CD14-positive monocyte (primary cell): ENCODE measurements at regions not wholly inside any gene's neighbourhood (a gene's known extent, or its start where the extent isn't known, plus 50 kb on each side); places are given as distances from the start of the nearest gene placed in this dataset.

Experiments used
- DNase-seq, 3 donors: peaks; one replicate each; pipeline ENCODE4 v3.0.0-alpha.2; 2011 to 2022
- H2AFZ ChIP-seq: 2 replicates; pipeline ENCODE4 v1.6.0; 2012; ENCODE audit warnings: mild to moderate bottlenecking, low read depth, low read length, inconsistent platforms; ENCODE audit not compliant: insufficient read depth, poor library complexity, severe bottlenecking
- H3K27ac ChIP-seq, 2 donors: 1 replicate in 1 of 2; 2 replicates in 1 of 2; pipeline ENCODE4 v1.5.1; 2012 to 2013; ENCODE audit warnings: low read length in 2 of 2, control low read depth in 1 of 2, inconsistent platforms in 1 of 2, low read depth in 1 of 2, mild to moderate bottlenecking in 1 of 2
- H3K27me3 ChIP-seq, 2 donors: one replicate each; pipeline versions ENCODE4 v1.6.0 to v1.6.1; 2011 to 2013; ENCODE audit warnings: low read length in 2 of 2; ENCODE audit not compliant: control insufficient read depth in 2 of 2, insufficient read depth in 2 of 2
- H3K36me3 ChIP-seq, 2 donors: replicated peaks in 1 of 2; 1 replicate in 1 of 2; 2 replicates in 1 of 2; pipeline versions ENCODE4 v1.5.1 to v1.6.1; 2012 to 2013; ENCODE audit warnings: low read length in 2 of 2, control low read depth in 1 of 2, inconsistent platforms in 1 of 2, mild to moderate bottlenecking in 1 of 2; ENCODE audit not compliant: insufficient read depth in 2 of 2, control insufficient read depth in 1 of 2
- H3K4me1 ChIP-seq, 2 donors: 1 replicate in 1 of 2; 2 replicates in 1 of 2; pipeline versions ENCODE4 v1.5.1 to v1.6.1; 2012 to 2013; ENCODE audit warnings: low read length in 2 of 2, control low read depth in 1 of 2, inconsistent platforms in 1 of 2, mild to moderate bottlenecking in 1 of 2, moderate library complexity in 1 of 2; ENCODE audit not compliant: insufficient read depth in 2 of 2, control insufficient read depth in 1 of 2
- H3K4me2 ChIP-seq: replicated peaks from 2 replicates; pipeline ENCODE3; 2012; ENCODE audit warnings: low read length, moderate library complexity, mild to moderate bottlenecking; ENCODE audit not compliant: poor library complexity, severe bottlenecking; ENCODE audit errors: extremely low read depth
- H3K4me3 ChIP-seq, 3 experiments: fragments of 200-600 bp in 1 of 3; sonication (generic) in 1 of 3; replicated peaks in 1 of 3; 1 replicate in 2 of 3; 2 replicates in 1 of 3; pipeline ENCODE4 v1.5.1; 2011 to 2013; ENCODE audit warnings: low read length in 3 of 3, mild to moderate bottlenecking in 3 of 3, control low read depth in 2 of 3, low read depth in 2 of 3, inconsistent platforms in 1 of 3, moderate library complexity in 1 of 3
- H3K79me2 ChIP-seq: 2 replicates; pipeline ENCODE4 v1.6.0; 2012; ENCODE audit warnings: mild to moderate bottlenecking, control low read depth, inconsistent platforms, low read length, moderate library complexity; ENCODE audit not compliant: insufficient read depth
- H3K9ac ChIP-seq: 2 replicates; pipeline ENCODE4 v1.6.0; 2017; ENCODE audit warnings: low read length, mild to moderate bottlenecking; ENCODE audit not compliant: insufficient read depth, poor library complexity, severe bottlenecking
- H3K9me3 ChIP-seq, 2 donors: replicated peaks in 1 of 2; 1 replicate in 1 of 2; 2 replicates in 1 of 2; pipeline versions ENCODE4 v1.5.1 to v1.6.1; 2012 to 2013; ENCODE audit warnings: low read length in 2 of 2, control low read depth in 1 of 2; ENCODE audit not compliant: control insufficient read depth in 1 of 2, insufficient read depth in 1 of 2
- H4K20me1 ChIP-seq: 2 replicates; pipeline ENCODE4 v1.6.0; 2012; ENCODE audit warnings: mild to moderate bottlenecking, low read length, control low read depth, moderate library complexity; ENCODE audit not compliant: insufficient read depth
- H3K27ac Mint-ChIP-seq, 7 donors: one replicate each; pipeline ENCODE4 v1.8.0; 2020; ENCODE audit warnings: mild to moderate bottlenecking in 7 of 7, mixed read lengths in 7 of 7, moderate library complexity in 6 of 7, inconsistent platforms in 2 of 7
- H3K27me3 Mint-ChIP-seq, 3 donors: one replicate each; pipeline ENCODE4 v1.8.0; 2021 to 2022; ENCODE audit warnings: low read depth in 3 of 3, mild to moderate bottlenecking in 3 of 3, mixed read lengths in 3 of 3, moderate library complexity in 3 of 3, inconsistent platforms in 1 of 3
- H3K36me3 Mint-ChIP-seq, 2 donors: one replicate each; pipeline ENCODE4 v1.8.0; 2020; ENCODE audit warnings: mixed read lengths in 2 of 2, inconsistent platforms in 1 of 2, mild to moderate bottlenecking in 1 of 2
- H3K4me1 Mint-ChIP-seq: one replicate; pipeline ENCODE4 v1.8.0; 2020; ENCODE audit warnings: mild to moderate bottlenecking, mixed read lengths
- H3K4me3 Mint-ChIP-seq, 2 donors: one replicate each; pipeline ENCODE4 v1.8.0; 2020; ENCODE audit warnings: mild to moderate bottlenecking in 2 of 2, mixed read lengths in 2 of 2, moderate library complexity in 1 of 2
- H3K9me3 Mint-ChIP-seq, 7 donors: one replicate each; pipeline ENCODE4 v1.8.0; 2020 to 2022; ENCODE audit warnings: mixed read lengths in 7 of 7, mild to moderate bottlenecking in 6 of 7, moderate library complexity in 6 of 7, inconsistent platforms in 2 of 7
- CTCF ChIP-seq: fragments of 200-600 bp; IDR thresholded peaks from one replicate; pipeline ENCODE4 v1.8.0; 2022; ENCODE audit warnings: antibody characterized with exemption, mild to moderate bottlenecking
- WGBS: methylation state at CpG from one replicate; pipeline ENCODE4 v1.1.5; 2013; ENCODE audit warnings: missing lambda C conversion rate; ENCODE audit not compliant: insufficient coverage; 5-methylcytosine and 5-hydroxymethylcytosine counted together
- intact Hi-C, 2 donors: fragments of 100-400 bp; cut with micrococcal nuclease; formaldehyde crosslinking; loops; one replicate each; pipeline versions ENCODE4 v1.15.0 to v1.15.1; 2023

GRCh38 chr3:43236008-43236407 lies 50.3 kb upstream of the SNRK start:
- no peaks in the 10 kb centered on the region for H3K9me3 ChIP-seq
- no peak for DNase-seq
- WGBS = no CpG with 5 or more reads among the region's 1 CpG
- Mint-ChIP-seq H3K4me3 (no peak overlapping the region), H3K27me3 (peaks cover 0 to 3% (median 0%) of the 10 kb centered on the region in 3 donors), H3K36me3 (no peaks in the 10 kb centered on the region), H3K4me1 (no peaks in the 10 kb centered on the region), H3K27ac (no peak overlapping the region), H3K9me3 (peaks cover 0 to 2% (median 0%) of the 10 kb centered on the region in 7 donors)
- H2AFZ ChIP-seq = no peak overlapping the region
- H3K4me3 ChIP-seq = no peak overlapping the region
- no peaks in the 10 kb centered on the region for H3K79me2 ChIP-seq
- H3K36me3 ChIP-seq = no peaks in the 10 kb centered on the region
- no peak overlapping the region for H3K4me2 ChIP-seq
- no peaks in the 10 kb centered on the region for H3K4me1 ChIP-seq
- H3K9ac ChIP-seq = no peak overlapping the region
- no peak overlapping the region for H3K27ac ChIP-seq
- intact Hi-C loops = no loop called here
- TF ChIP-seq CTCF = no peak
- no peaks in the 10 kb centered on the region for H4K20me1 ChIP-seq
- no peaks in the 10 kb centered on the region for H3K27me3 ChIP-seq

DNA sequence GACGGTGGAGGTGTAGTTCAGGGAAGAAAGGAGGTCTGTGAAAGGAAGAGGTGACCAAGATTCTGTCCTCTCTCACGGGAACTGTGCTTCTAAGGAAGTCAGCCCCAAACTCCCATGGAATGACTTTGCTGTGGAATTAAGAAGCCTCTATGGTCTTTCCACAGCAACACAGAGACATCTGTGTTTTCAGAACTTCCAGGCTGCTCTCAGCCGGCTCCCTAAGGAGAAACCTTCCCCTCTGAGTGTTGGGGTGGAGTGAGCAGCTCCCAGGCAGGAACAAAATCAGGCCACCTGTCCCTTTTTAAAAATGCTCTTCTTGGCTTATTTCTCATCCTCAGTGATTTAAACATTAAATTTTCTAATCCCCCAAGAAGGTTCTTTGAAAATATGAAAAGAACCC lies 53.3 kb upstream of the SNRK start:
- intact Hi-C loops = no loop called here
- no peaks in the 10 kb centered on the region for H3K4me1 ChIP-seq
- H2AFZ ChIP-seq = no peak overlapping the region
- no peak overlapping the region for H3K9ac ChIP-seq
- H3K36me3 ChIP-seq = no peaks in the 10 kb centered on the region
- H3K27me3 ChIP-seq = no peaks in the 10 kb centered on the region
- H3K4me3 ChIP-seq = no peak overlapping the region
- no peak overlapping the region for H3K27ac Mint-ChIP-seq
- no peaks in the 10 kb centered on the region for H4K20me1 ChIP-seq
- no peaks in the 10 kb centered on the region for H3K4me1 Mint-ChIP-seq
- TF ChIP-seq CTCF = no peak
- H3K79me2 ChIP-seq = no peaks in the 10 kb centered on the region
- DNase-seq = no peak
- H3K27ac ChIP-seq = no peak overlapping the region
- no peak overlapping the region for H3K4me3 Mint-ChIP-seq
- H3K9me3 Mint-ChIP-seq = peaks cover 3 to 7% (median 6%) of the 10 kb centered on the region in 7 donors
- peaks cover 0 to 1% (median 0%) of the 10 kb centered on the region in 3 donors for H3K27me3 Mint-ChIP-seq
- no peaks in the 10 kb centered on the region for H3K9me3 ChIP-seq
- 86% methylated on average over 1 of the region's 3 CpGs for WGBS
- H3K4me2 ChIP-seq = no peak overlapping the region
- no peaks in the 10 kb centered on the region for H3K36me3 Mint-ChIP-seq
